ENCODE measurements at regions not wholly inside any gene's neighbourhood (a gene's known extent, or its start where the extent isn't known, plus 50 kb on each side); places are given as distances from the start of the nearest gene placed in this dataset.

GRCh38 chr13:40118337-40118736, 462.9 kb downstream of the COG6 start:
- Histone ChIP-seq H3K27me3 (ENCODE audit: control insufficient read depth in 3 of 3, insufficient read depth in 3 of 3, low read depth in 1 of 3, low read length in 3 of 3) (no peaks in the 10 kb centered on the region), H3K9ac (ENCODE audit: low read depth, low read length, poor library complexity) (no peak overlapping the region), H3K4me3 (ENCODE audit: low read length in 2 of 2) (no peak overlapping the region), H2BK120ac (ENCODE audit: low read depth, low read length) (no peak overlapping the region), H3K18ac (ENCODE audit: low read length) (no peak overlapping the region), H3K4ac (ENCODE audit: low read length) (no peak overlapping the region), H3K14ac (ENCODE audit: low read length) (no peak overlapping the region), H3K4me2 (ENCODE audit: insufficient read depth, low read length, poor library complexity, severe bottlenecking) (no peak overlapping the region), H2BK15ac (ENCODE audit: low read length) (no peak overlapping the region), H4K8ac (ENCODE audit: low read depth, low read length) (no peak overlapping the region), H4K91ac (ENCODE audit: low read depth, low read length, poor library complexity) (no peak overlapping the region), H3K27ac (replicated peaks; ENCODE audit: low read length) (no peak overlapping the region), H2BK12ac (ENCODE audit: low read length) (no peak overlapping the region), H3K36me3 (replicated peaks in 1 of 2; ENCODE audit: control insufficient read depth in 2 of 2, insufficient read depth in 2 of 2, low read length in 2 of 2) (no peaks in the 10 kb centered on the region), H2AK5ac (ENCODE audit: low read depth, low read length) (no peak overlapping the region), H3K23ac (ENCODE audit: low read depth, low read length, poor library complexity) (no peak overlapping the region), H3K4me1 (ENCODE audit: control insufficient read depth in 2 of 2, insufficient read depth in 1 of 2, low read depth in 1 of 2, low read length in 2 of 2) (peaks cover 2 to 12% of the 10 kb centered on the region in 2 donors), H3K9me3 (replicated peaks in 1 of 2; ENCODE audit: control insufficient read depth in 2 of 2, insufficient read depth in 1 of 2, low read depth in 1 of 2, low read length in 2 of 2) (peaks cover 2 to 5% of the 10 kb centered on the region in 2 donors), H2AFZ (ENCODE audit: low read length) (no peak overlapping the region), H3K79me1 (ENCODE audit: low read depth, low read length) (no peaks in the 10 kb centered on the region), H2BK5ac (ENCODE audit: low read length) (no peak overlapping the region)
- no peak for DNase-seq (ENCODE audit: low spot score)
- WGBS, 2 donors (ENCODE audit: extremely low coverage in 2 of 2, insufficient read length in 2 of 2, insufficient replicate concordance in 1 of 2) = no CpG with 5 or more reads among the region's 3 CpGs

GRCh38 chr13:40119852-40120251, 464.4 kb downstream of the COG6 start:
- H3K4me2 ChIP-seq (ENCODE audit: insufficient read depth, low read length, poor library complexity, severe bottlenecking) = no peak overlapping the region
- H3K9me3 ChIP-seq (replicated peaks in 1 of 2; ENCODE audit: control insufficient read depth in 2 of 2, insufficient read depth in 1 of 2, low read depth in 1 of 2, low read length in 2 of 2) = peaks cover 2 to 5% of the 10 kb centered on the region in 2 donors
- H3K18ac ChIP-seq (ENCODE audit: low read length) = no peak overlapping the region
- no peaks in the 10 kb centered on the region for H3K79me1 ChIP-seq (ENCODE audit: low read depth, low read length)
- no peak overlapping the region for H3K9ac ChIP-seq (ENCODE audit: low read depth, low read length, poor library complexity)
- H3K36me3 ChIP-seq (replicated peaks in 1 of 2; ENCODE audit: control insufficient read depth in 2 of 2, insufficient read depth in 2 of 2, low read length in 2 of 2) = no peaks in the 10 kb centered on the region
- no CpG with 5 or more reads among the region's 1 CpG for WGBS, 2 donors (ENCODE audit: extremely low coverage in 2 of 2, insufficient read length in 2 of 2, insufficient replicate concordance in 1 of 2)
- H3K14ac ChIP-seq (ENCODE audit: low read length) = no peak overlapping the region
- peaks cover 2 to 14% of the 10 kb centered on the region in 2 donors for H3K4me1 ChIP-seq (ENCODE audit: control insufficient read depth in 2 of 2, insufficient read depth in 1 of 2, low read depth in 1 of 2, low read length in 2 of 2)
- H3K27ac ChIP-seq (replicated peaks; ENCODE audit: low read length) = no peak overlapping the region
- no peaks in the 10 kb centered on the region for H3K27me3 ChIP-seq (ENCODE audit: control insufficient read depth in 3 of 3, insufficient read depth in 3 of 3, low read depth in 1 of 3, low read length in 3 of 3)
- H3K23ac ChIP-seq (ENCODE audit: low read depth, low read length, poor library complexity) = no peak overlapping the region
- no peak overlapping the region for H3K4me3 ChIP-seq (ENCODE audit: low read length in 2 of 2)
- no peak overlapping the region for H4K91ac ChIP-seq (ENCODE audit: low read depth, low read length, poor library complexity)
- no peak overlapping the region for H3K4ac ChIP-seq (ENCODE audit: low read length)
- H2AK5ac ChIP-seq (ENCODE audit: low read depth, low read length) = no peak overlapping the region
- no peak for DNase-seq (ENCODE audit: low spot score)
- no peak overlapping the region for H4K8ac ChIP-seq (ENCODE audit: low read depth, low read length)
- H2BK120ac ChIP-seq (ENCODE audit: low read depth, low read length) = no peak overlapping the region
- no peak overlapping the region for H2BK12ac ChIP-seq (ENCODE audit: low read length)
- no peak overlapping the region for H2BK5ac ChIP-seq (ENCODE audit: low read length)
- no peak overlapping the region for H2AFZ ChIP-seq (ENCODE audit: low read length)
- H2BK15ac ChIP-seq (ENCODE audit: low read length) = no peak overlapping the region

- Histone ChIP-seq H2AFZ (ENCODE audit: low read length) (no peak overlapping the region), H2BK120ac (ENCODE audit: low read depth, low read length) (no peak overlapping the region), H4K8ac (ENCODE audit: low read depth, low read length) (no peak overlapping the region), H3K4ac (ENCODE audit: low read length) (no peak overlapping the region), H2AK5ac (ENCODE audit: low read depth, low read length) (no peak overlapping the region), H3K79me1 (ENCODE audit: low read depth, low read length) (no peaks in the 10 kb centered on the region), H3K23ac (ENCODE audit: low read depth, low read length, poor library complexity) (no peak overlapping the region), H3K4me1 (ENCODE audit: control insufficient read depth in 2 of 2, insufficient read depth in 1 of 2, low read depth in 1 of 2, low read length in 2 of 2) (peaks cover 2 to 14% of the 10 kb centered on the region in 2 donors), H3K27ac (replicated peaks; ENCODE audit: low read length) (no peak overlapping the region), H2BK12ac (ENCODE audit: low read length) (no peak overlapping the region), H4K91ac (ENCODE audit: low read depth, low read length, poor library complexity) (no peak overlapping the region), H3K36me3 (replicated peaks in 1 of 2; ENCODE audit: control insufficient read depth in 2 of 2, insufficient read depth in 2 of 2, low read length in 2 of 2) (no peaks in the 10 kb centered on the region), H2BK15ac (ENCODE audit: low read length) (no peak overlapping the region), H3K4me2 (ENCODE audit: insufficient read depth, low read length, poor library complexity, severe bottlenecking) (no peak overlapping the region), H3K18ac (ENCODE audit: low read length) (no peak overlapping the region), H3K9ac (ENCODE audit: low read depth, low read length, poor library complexity) (no peak overlapping the region), H3K27me3 (ENCODE audit: control insufficient read depth in 3 of 3, insufficient read depth in 3 of 3, low read depth in 1 of 3, low read length in 3 of 3) (no peaks in the 10 kb centered on the region), H3K9me3 (replicated peaks in 1 of 2; ENCODE audit: control insufficient read depth in 2 of 2, insufficient read depth in 1 of 2, low read depth in 1 of 2, low read length in 2 of 2) (peaks cover 2 to 5% of the 10 kb centered on the region in 2 donors), H3K4me3 (ENCODE audit: low read length in 2 of 2) (no peak overlapping the region), H2BK5ac (ENCODE audit: low read length) (no peak overlapping the region), H3K14ac (ENCODE audit: low read length) (no peak overlapping the region)
- no CpG with 5 or more reads among the region's 1 CpG for WGBS, 2 donors (ENCODE audit: extremely low coverage in 2 of 2, insufficient read length in 2 of 2, insufficient replicate concordance in 1 of 2)
- no peak for DNase-seq (ENCODE audit: low spot score)
These were observed 464.8 kb downstream of the COG6 start for GRCh38 chr13:40120288-40120687.

GRCh38 chr13:40120781-40121180, 465.3 kb downstream of the COG6 start:
- no peaks in the 10 kb centered on the region for H3K79me1 ChIP-seq (ENCODE audit: low read depth, low read length)
- no peak overlapping the region for H4K91ac ChIP-seq (ENCODE audit: low read depth, low read length, poor library complexity)
- H3K4ac ChIP-seq (ENCODE audit: low read length) = no peak overlapping the region
- H2BK12ac ChIP-seq (ENCODE audit: low read length) = no peak overlapping the region
- H3K9ac ChIP-seq (ENCODE audit: low read depth, low read length, poor library complexity) = no peak overlapping the region
- no peak overlapping the region for H3K4me3 ChIP-seq (ENCODE audit: low read length in 2 of 2)
- WGBS, 2 donors (ENCODE audit: extremely low coverage in 2 of 2, insufficient read length in 2 of 2, insufficient replicate concordance in 1 of 2) = no CpG with 5 or more reads among the region's 4 CpGs
- DNase-seq (ENCODE audit: low spot score) = no peak
- H3K27ac ChIP-seq (replicated peaks; ENCODE audit: low read length) = no peak overlapping the region
- peaks cover 2 to 10% of the 10 kb centered on the region in 2 donors for H3K4me1 ChIP-seq (ENCODE audit: control insufficient read depth in 2 of 2, insufficient read depth in 1 of 2, low read depth in 1 of 2, low read length in 2 of 2)
- H3K9me3 ChIP-seq (replicated peaks in 1 of 2; ENCODE audit: control insufficient read depth in 2 of 2, insufficient read depth in 1 of 2, low read depth in 1 of 2, low read length in 2 of 2) = peaks cover 2 to 5% of the 10 kb centered on the region in 2 donors
- no peak overlapping the region for H2AK5ac ChIP-seq (ENCODE audit: low read depth, low read length)
- no peak overlapping the region for H2BK120ac ChIP-seq (ENCODE audit: low read depth, low read length)
- no peak overlapping the region for H3K18ac ChIP-seq (ENCODE audit: low read length)
- H2BK15ac ChIP-seq (ENCODE audit: low read length) = no peak overlapping the region
- H2BK5ac ChIP-seq (ENCODE audit: low read length) = no peak overlapping the region
- H3K4me2 ChIP-seq (ENCODE audit: insufficient read depth, low read length, poor library complexity, severe bottlenecking) = no peak overlapping the region
- H4K8ac ChIP-seq (ENCODE audit: low read depth, low read length) = no peak overlapping the region
- H3K36me3 ChIP-seq (replicated peaks in 1 of 2; ENCODE audit: control insufficient read depth in 2 of 2, insufficient read depth in 2 of 2, low read length in 2 of 2) = no peaks in the 10 kb centered on the region
- no peak overlapping the region for H3K14ac ChIP-seq (ENCODE audit: low read length)
- no peak overlapping the region for H2AFZ ChIP-seq (ENCODE audit: low read length)
- H3K23ac ChIP-seq (ENCODE audit: low read depth, low read length, poor library complexity) = no peak overlapping the region
- no peaks in the 10 kb centered on the region for H3K27me3 ChIP-seq (ENCODE audit: control insufficient read depth in 3 of 3, insufficient read depth in 3 of 3, low read depth in 1 of 3, low read length in 3 of 3)

Data from neuronal stem cell (in vitro differentiated cells).